Neuronal stem cell (in vitro differentiated cells): ENCODE measurements at regions not wholly inside any gene's neighbourhood (a gene's known extent, or its start where the extent isn't known, plus 50 kb on each side); places are given as distances from the start of the nearest gene placed in this dataset.

ENCODE experiments used
- DNase-seq: peaks from one replicate; pipeline ENCODE4 v3.0.0-alpha.2; 2013; ENCODE audit warnings: low spot score
- H2AFZ ChIP-seq: one replicate; pipeline ENCODE4 v1.6.1; 2013; ENCODE audit warnings: mild to moderate bottlenecking, low read length, inconsistent platforms
- H2AK5ac ChIP-seq: 2 replicates; pipeline ENCODE4 v1.6.1; 2013; ENCODE audit warnings: low read depth, mild to moderate bottlenecking, inconsistent platforms, low read length, moderate library complexity, mixed read lengths
- H2BK120ac ChIP-seq: 2 replicates; pipeline ENCODE4 v1.6.1; 2013; ENCODE audit warnings: low read depth, mild to moderate bottlenecking, inconsistent platforms, low read length, moderate library complexity, mixed read lengths
- H2BK12ac ChIP-seq: one replicate; pipeline ENCODE4 v1.6.1; 2013; ENCODE audit warnings: low read length, inconsistent platforms
- H2BK15ac ChIP-seq: 2 replicates; pipeline ENCODE4 v1.6.1; 2013; ENCODE audit warnings: mild to moderate bottlenecking, low read length, inconsistent platforms, mixed read lengths
- H2BK5ac ChIP-seq: one replicate; pipeline ENCODE4 v1.6.1; 2013; ENCODE audit warnings: inconsistent platforms, mild to moderate bottlenecking, low read length, moderate library complexity
- H3K14ac ChIP-seq: one replicate; pipeline ENCODE4 v1.6.1; 2013; ENCODE audit warnings: low read length, inconsistent platforms
- H3K18ac ChIP-seq: 2 replicates; pipeline ENCODE4 v1.6.1; 2013; ENCODE audit warnings: low read length, inconsistent platforms
- H3K23ac ChIP-seq: 2 replicates; pipeline ENCODE4 v1.6.1; 2013; ENCODE audit warnings: low read depth, mild to moderate bottlenecking, mixed read lengths, low read length, inconsistent platforms; ENCODE audit not compliant: poor library complexity
- H3K27ac ChIP-seq: replicated peaks from 3 replicates; pipeline ENCODE4 v1.5.1; 2013; ENCODE audit warnings: low read length, inconsistent platforms
- H3K27me3 ChIP-seq, 3 experiments: 2 replicates each; pipeline ENCODE4 v1.6.1; 2013; ENCODE audit warnings: low read length in 3 of 3, mild to moderate bottlenecking in 2 of 3, inconsistent platforms in 1 of 3, low read depth in 1 of 3, mixed read lengths in 1 of 3, moderate library complexity in 1 of 3; ENCODE audit not compliant: control insufficient read depth in 3 of 3, insufficient read depth in 3 of 3
- H3K36me3 ChIP-seq, 2 donors: replicated peaks in 1 of 2; 2 replicates each; pipeline ENCODE4 v1.6.1; 2013; ENCODE audit warnings: low read length in 2 of 2; ENCODE audit not compliant: control insufficient read depth in 2 of 2, insufficient read depth in 2 of 2
- H3K4ac ChIP-seq: 2 replicates; pipeline ENCODE4 v1.6.1; 2013; ENCODE audit warnings: inconsistent platforms, mild to moderate bottlenecking, low read length, moderate library complexity
- H3K4me1 ChIP-seq, 2 donors: 1 replicate in 1 of 2; 2 replicates in 1 of 2; pipeline ENCODE4 v1.6.1; 2013; ENCODE audit warnings: low read length in 2 of 2, low read depth in 1 of 2; ENCODE audit not compliant: control insufficient read depth in 2 of 2, insufficient read depth in 1 of 2
- H3K4me2 ChIP-seq: one replicate; pipeline ENCODE4 v1.6.1; 2013; ENCODE audit warnings: mild to moderate bottlenecking, low read length, inconsistent platforms; ENCODE audit not compliant: insufficient read depth, poor library complexity, severe bottlenecking
- H3K4me3 ChIP-seq, 2 donors: 2 replicates each; pipeline ENCODE4 v1.5.1; 2013; ENCODE audit warnings: low read length in 2 of 2, mild to moderate bottlenecking in 2 of 2, inconsistent platforms in 1 of 2, moderate library complexity in 1 of 2
- H3K79me1 ChIP-seq: one replicate; pipeline ENCODE4 v1.6.1; 2013; ENCODE audit warnings: low read depth, mild to moderate bottlenecking, inconsistent platforms, low read length, moderate library complexity
- H3K9ac ChIP-seq: one replicate; pipeline ENCODE4 v1.6.1; 2013; ENCODE audit warnings: mild to moderate bottlenecking, low read depth, low read length, inconsistent platforms; ENCODE audit not compliant: poor library complexity
- H3K9me3 ChIP-seq, 2 donors: replicated peaks in 1 of 2; 2 replicates each; pipeline versions ENCODE3 to v1.6.1; 2013; ENCODE audit warnings: low read length in 2 of 2, mild to moderate bottlenecking in 2 of 2, inconsistent platforms in 1 of 2, low read depth in 1 of 2, mixed read lengths in 1 of 2, moderate library complexity in 1 of 2; ENCODE audit not compliant: control insufficient read depth in 2 of 2, insufficient read depth in 1 of 2
- H4K8ac ChIP-seq: one replicate; pipeline ENCODE4 v1.6.1; 2013; ENCODE audit warnings: low read depth, mild to moderate bottlenecking, inconsistent platforms, low read length, moderate library complexity
- H4K91ac ChIP-seq: one replicate; pipeline ENCODE4 v1.6.1; 2013; ENCODE audit warnings: low read length, low read depth, mild to moderate bottlenecking, inconsistent platforms; ENCODE audit not compliant: poor library complexity
- WGBS, 2 donors: extraction: QIAGEN DNeasy Blood & Tissue Kit; methylation state at CpG; one replicate each; pipeline ENCODE4 v1.1.7; 2013; ENCODE audit warnings: missing lambda C conversion rate in 2 of 2, mixed read lengths in 1 of 2; ENCODE audit not compliant: insufficient read length in 2 of 2, insufficient replicate concordance in 1 of 2; ENCODE audit errors: extremely low coverage in 2 of 2; 5-methylcytosine and 5-hydroxymethylcytosine counted together

DNA sequence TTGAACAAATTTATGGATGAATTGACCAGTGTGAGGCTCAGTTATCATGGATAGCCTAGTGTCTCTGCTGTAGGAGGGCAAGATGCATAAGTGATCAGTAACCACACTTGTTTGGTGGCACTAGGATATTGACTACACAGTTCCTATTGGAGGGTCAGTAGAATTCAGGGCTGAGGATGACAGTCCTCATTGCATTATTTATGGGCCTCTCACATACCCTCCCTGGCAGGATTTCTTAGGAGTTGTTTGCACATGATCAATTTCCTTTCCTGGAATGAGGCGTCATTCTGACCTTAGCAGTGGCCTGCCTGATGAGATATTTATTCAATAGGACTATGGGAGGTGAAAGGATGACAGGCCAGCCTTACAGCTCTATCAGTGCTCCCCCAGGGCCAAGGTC is 125.1 kb upstream of the AGBL1 start:
- H3K14ac ChIP-seq = no peak overlapping the region
- H3K27me3 ChIP-seq = peaks cover 0 to 3% (median 0%) of the 10 kb centered on the region in 3 experiments
- H2AFZ ChIP-seq = no peak overlapping the region
- H3K4ac ChIP-seq = no peak overlapping the region
- no peak overlapping the region for H2AK5ac ChIP-seq
- no peak overlapping the region for H3K18ac ChIP-seq
- H3K4me1 ChIP-seq = no peaks in the 10 kb centered on the region
- H3K36me3 ChIP-seq = no peaks in the 10 kb centered on the region
- no peak overlapping the region for H3K4me3 ChIP-seq
- H2BK120ac ChIP-seq = no peak overlapping the region
- no peak overlapping the region for H3K27ac ChIP-seq
- DNase-seq = no peak
- H3K79me1 ChIP-seq = no peaks in the 10 kb centered on the region
- H4K8ac ChIP-seq = no peak overlapping the region
- H2BK5ac ChIP-seq = no peak overlapping the region
- H2BK12ac ChIP-seq = no peak overlapping the region
- peaks cover 0 to 1% of the 10 kb centered on the region in 2 donors for H3K9me3 ChIP-seq
- WGBS, 2 donors = no CpG with 5 or more reads among the region's 1 CpG
- no peak overlapping the region for H3K23ac ChIP-seq
- no peak overlapping the region for H2BK15ac ChIP-seq
- H3K4me2 ChIP-seq = no peak overlapping the region
- H3K9ac ChIP-seq = no peak overlapping the region
- H4K91ac ChIP-seq = no peak overlapping the region

DNA sequence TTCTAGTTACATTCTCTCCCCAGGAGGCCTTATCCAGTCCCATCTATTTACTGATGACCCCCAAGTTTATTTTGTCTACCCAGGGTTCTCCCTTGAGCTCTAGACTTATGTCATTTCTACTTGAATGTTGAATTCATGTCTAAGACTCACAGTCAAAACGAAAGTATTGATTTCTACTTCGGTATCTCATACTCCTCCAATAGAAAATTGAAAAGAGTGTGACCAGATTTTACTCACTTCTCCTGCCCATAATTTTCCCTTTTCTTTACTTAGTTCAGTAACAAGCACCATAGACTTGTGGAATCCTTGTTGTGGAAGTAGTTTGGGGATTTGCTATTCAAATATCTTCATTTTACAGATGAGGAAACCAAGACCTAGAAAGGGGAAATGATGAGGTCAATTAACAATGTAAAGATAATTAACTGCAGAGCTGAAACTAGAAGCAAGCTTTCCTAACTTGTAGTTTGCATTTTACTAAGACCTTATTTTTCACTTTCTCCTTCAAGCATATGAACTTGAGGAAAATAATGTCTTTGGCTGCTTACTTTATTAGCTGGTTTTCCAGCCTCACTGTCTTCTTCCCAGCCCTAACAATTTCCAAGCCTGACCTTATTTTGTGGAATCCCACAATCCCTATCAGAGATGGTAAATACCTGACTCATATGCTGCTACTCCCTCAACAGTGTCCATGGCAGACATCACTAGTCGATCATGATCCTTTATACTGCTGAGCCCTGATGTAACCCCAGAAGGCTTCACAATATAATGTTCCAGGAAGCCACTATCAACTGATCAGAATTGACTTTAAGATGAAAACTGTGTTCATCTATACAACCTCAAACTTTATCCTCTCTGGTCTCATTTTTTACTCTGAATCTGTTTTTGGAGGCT is 123.9 kb upstream of the AGBL1 start:
- no peak overlapping the region for H2BK120ac ChIP-seq
- H2AK5ac ChIP-seq = no peak overlapping the region
- no peak overlapping the region for H2AFZ ChIP-seq
- no peak overlapping the region for H3K9ac ChIP-seq
- H3K27me3 ChIP-seq = peaks cover 0 to 3% (median 0%) of the 10 kb centered on the region in 3 experiments
- no peaks in the 10 kb centered on the region for H3K4me1 ChIP-seq
- H2BK5ac ChIP-seq = no peak overlapping the region
- no peak overlapping the region for H2BK12ac ChIP-seq
- no peak overlapping the region for H3K4ac ChIP-seq
- DNase-seq = no peak
- H3K79me1 ChIP-seq = no peaks in the 10 kb centered on the region
- no peak overlapping the region for H4K8ac ChIP-seq
- H4K91ac ChIP-seq = no peak overlapping the region
- H3K36me3 ChIP-seq = no peaks in the 10 kb centered on the region
- no peak overlapping the region for H2BK15ac ChIP-seq
- H3K27ac ChIP-seq = no peak overlapping the region
- no peak overlapping the region for H3K4me2 ChIP-seq
- no CpG with 5 or more reads among the region's 3 CpGs for WGBS, 2 donors
- no peak overlapping the region for H3K18ac ChIP-seq
- H3K4me3 ChIP-seq = no peak overlapping the region
- H3K23ac ChIP-seq = no peak overlapping the region
- peaks cover 0 to 1% of the 10 kb centered on the region in 2 donors for H3K9me3 ChIP-seq
- no peak overlapping the region for H3K14ac ChIP-seq

DNA sequence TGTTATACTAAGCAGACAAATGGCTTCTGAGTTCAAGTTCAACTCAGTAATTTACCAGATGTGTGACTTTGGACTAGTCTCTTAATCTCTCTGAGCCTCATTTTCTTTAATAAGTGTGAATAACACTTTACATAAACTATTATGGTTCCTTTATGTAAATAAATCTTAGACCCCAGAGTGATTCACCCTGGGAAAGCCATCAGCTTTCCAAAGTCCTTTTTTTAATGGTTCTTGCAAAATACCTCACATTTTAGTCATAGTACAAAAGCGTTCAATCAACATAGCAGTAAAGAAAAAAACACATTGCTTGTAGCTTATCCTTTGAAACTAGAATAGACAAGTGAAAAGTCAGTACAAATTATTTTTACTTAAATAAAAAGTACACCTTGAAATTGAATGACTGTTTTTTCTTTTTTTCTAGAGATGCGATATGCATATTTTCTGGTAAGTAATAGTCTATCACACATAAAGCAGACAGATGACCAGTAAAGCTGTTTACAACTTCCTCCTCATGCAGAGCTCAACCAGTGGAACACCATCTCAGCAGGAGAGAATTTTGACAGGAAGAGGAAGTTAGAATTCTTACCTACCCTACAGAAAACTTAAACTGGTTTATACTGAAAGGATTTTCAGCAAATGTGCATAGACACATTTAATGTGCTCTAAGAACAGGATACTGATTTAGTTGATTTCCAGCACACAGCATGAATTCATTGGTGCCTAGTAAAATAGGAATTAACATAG is 123.0 kb upstream of the AGBL1 start:
- Histone ChIP-seq H3K79me1 (no peaks in the 10 kb centered on the region), H2BK120ac (no peak overlapping the region), H4K91ac (no peak overlapping the region), H3K18ac (no peak overlapping the region), H2AK5ac (no peak overlapping the region), H3K27ac (no peak overlapping the region), H3K9me3 (peaks cover 0 to 1% of the 10 kb centered on the region in 2 donors), H3K27me3 (peaks cover 0 to 3% (median 0%) of the 10 kb centered on the region in 3 experiments), H2BK15ac (no peak overlapping the region), H3K4ac (no peak overlapping the region), H2AFZ (no peak overlapping the region), H3K4me2 (no peak overlapping the region), H3K4me1 (no peaks in the 10 kb centered on the region), H2BK12ac (no peak overlapping the region), H3K4me3 (no peak overlapping the region), H2BK5ac (no peak overlapping the region), H3K14ac (no peak overlapping the region), H3K9ac (no peak overlapping the region), H4K8ac (no peak overlapping the region), H3K36me3 (no peaks in the 10 kb centered on the region), H3K23ac (no peak overlapping the region)
- no peak for DNase-seq
- no CpG with 5 or more reads among the region's 2 CpGs for WGBS, 2 donors

DNA sequence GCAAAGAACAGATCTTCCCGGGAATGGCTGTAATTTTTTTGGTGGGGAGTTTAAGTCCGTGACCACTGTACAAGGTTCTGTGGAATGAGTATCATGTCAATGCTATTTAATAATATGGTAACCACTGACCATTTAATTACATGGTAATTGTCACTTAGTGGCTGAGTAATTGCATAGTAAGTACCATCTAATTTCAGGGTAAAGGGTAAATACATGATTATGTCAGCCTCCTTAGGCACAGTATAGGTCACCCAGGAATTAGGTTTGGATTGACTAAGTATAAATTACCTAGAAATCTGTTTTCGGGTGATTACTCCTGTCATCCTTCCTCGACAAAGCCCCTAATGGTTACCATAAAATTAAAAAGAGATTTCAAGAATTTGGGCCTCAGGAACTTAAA is 120.1 kb upstream of the AGBL1 start:
- H3K4me1 ChIP-seq = peaks cover 0 to 2% of the 10 kb centered on the region in 2 donors
- no peak overlapping the region for H3K4me2 ChIP-seq
- DNase-seq = no peak
- no peak overlapping the region for H2BK15ac ChIP-seq
- no peak overlapping the region for H4K91ac ChIP-seq
- no peak overlapping the region for H2AFZ ChIP-seq
- H3K9me3 ChIP-seq = no peaks in the 10 kb centered on the region
- no peaks in the 10 kb centered on the region for H3K27me3 ChIP-seq
- H3K23ac ChIP-seq = no peak overlapping the region
- H3K4me3 ChIP-seq = no peak overlapping the region
- no peak overlapping the region for H2BK5ac ChIP-seq
- H3K4ac ChIP-seq = no peak overlapping the region
- WGBS, 2 donors = no CpG with 5 or more reads among the region's 4 CpGs
- H3K27ac ChIP-seq = no peak overlapping the region
- H3K79me1 ChIP-seq = no peaks in the 10 kb centered on the region
- H4K8ac ChIP-seq = no peak overlapping the region
- H3K14ac ChIP-seq = no peak overlapping the region
- no peaks in the 10 kb centered on the region for H3K36me3 ChIP-seq
- H3K9ac ChIP-seq = no peak overlapping the region
- H3K18ac ChIP-seq = no peak overlapping the region
- H2BK12ac ChIP-seq = no peak overlapping the region
- H2AK5ac ChIP-seq = no peak overlapping the region
- no peak overlapping the region for H2BK120ac ChIP-seq
